Midbrain (tissue), 1 donor: ENCODE measurements at regions not wholly inside any gene's neighbourhood (a gene's known extent, or its start where the extent isn't known, plus 50 kb on each side); places are given as distances from the start of the nearest gene placed in this dataset.
"Not testable (repeated sequence)": the region's sequence is repeated elsewhere in the genome, so short reads cannot be mapped to it uniquely, and the experiment has no call there.

Source experiments
- DNase-seq: peaks from one replicate; lab custom pipeline; 2025; lab: John Stamatoyannopoulos, UW

DNA sequence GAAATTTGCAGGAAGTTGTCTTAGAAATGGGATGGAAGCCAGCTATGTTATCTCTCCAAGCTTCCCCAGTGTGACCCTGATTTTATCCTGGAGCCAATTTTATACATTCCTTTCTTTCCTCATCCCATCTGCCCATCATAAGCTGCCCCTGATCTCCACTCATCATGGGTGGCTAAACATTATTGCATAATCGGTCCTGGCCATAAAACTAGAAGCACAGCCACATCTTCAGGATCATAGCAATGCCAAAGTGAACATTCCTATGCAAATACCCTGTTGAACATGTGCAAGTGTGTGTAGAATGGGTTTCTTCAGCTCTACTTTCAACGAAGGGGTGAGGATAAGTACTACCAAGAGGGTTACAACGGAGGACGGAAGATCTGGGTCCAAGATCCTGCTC lies 50.6 kb upstream of the COG2 start:
- DNase-seq: no peak

GRCh38 chr1:230589951-230590350 lies 52.3 kb upstream of the COG2 start:
- no peak for DNase-seq

DNA sequence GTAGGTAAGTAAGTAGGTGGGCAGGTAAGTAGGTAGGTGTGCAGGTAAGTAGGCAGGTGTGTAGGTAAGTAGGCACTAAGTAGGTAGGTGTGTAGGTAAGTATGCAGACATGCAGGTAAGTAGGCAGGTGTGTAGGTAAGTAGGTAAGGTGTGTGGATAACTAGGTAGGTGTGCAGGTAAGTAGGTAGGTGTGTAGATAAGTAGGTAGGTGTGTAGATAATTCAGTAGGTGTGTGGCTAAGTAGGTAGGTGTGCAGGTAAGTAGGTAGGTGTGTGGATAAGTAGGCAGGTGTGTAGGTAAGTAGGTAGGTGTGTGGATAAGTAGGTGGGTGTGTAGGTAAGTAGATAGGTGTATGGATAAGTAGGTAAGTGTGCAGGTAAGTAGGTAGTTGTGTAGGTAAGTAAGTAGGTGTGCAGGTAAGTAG lies 53.9 kb upstream of the COG2 start:
- no peak for DNase-seq

GRCh38 chr1:230587061-230587460 lies 55.2 kb upstream of the COG2 start:
- DNase-seq: no peak

- DNase-seq: no peak
Observed at GRCh38 chr1:230584660-230585059, 57.6 kb upstream of the COG2 start.

GRCh38 chr1:230581446-230582079 lies 60.7 kb upstream of the COG2 start:
- no peak for DNase-seq

GRCh38 chr1:230578616-230579015 lies 63.7 kb upstream of the COG2 start:
- no peak for DNase-seq

DNA sequence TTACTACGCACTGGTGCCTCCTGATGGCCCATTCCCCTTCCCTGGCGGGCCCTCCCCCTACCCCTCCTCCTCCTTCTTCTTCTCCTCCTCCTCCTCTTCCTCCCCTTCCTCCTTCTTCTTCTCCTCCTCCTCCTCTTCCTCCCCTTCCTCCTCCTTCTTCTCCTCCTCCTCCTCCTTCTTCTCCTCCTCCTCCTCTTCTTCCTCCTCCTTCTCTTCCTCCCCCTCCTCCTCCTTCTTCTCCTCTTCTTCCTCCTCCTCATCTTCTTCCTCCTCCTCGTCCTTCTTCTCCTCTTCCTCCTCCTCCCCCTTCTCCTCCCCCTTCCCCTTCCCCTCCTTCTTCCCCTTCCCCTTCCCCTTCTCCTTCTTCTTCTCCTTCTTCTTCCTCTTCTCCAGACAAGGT lies 64.7 kb upstream of the COG2 start:
- DNase-seq: no peak

DNA sequence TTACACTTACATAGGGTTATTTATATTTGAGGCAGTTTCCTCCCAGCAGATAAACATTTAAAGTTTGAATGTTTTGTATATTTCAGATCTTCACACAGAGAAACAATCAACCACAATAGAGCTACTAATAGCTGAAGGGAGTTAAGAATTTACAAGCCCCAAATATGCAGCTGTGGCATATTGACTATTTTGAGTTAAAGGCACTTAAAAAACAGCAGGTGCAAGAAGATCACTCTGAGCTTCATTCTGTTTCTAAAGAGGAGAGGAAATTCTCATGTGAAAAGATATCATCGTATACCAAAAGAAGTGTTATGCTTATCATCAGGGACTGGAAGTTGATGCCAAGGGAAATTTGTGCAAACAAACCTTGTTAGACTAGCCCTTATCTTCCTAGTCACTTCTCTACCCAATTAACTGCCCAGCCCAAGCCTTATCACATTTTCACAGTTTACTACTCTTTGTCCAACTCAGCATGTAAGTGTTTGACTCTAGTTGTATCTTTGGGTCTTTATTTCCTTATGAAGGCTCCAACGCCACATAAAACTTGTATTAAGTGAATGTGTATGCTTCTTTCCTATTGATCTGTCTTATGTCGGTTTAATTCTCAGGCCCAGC lies 66.3 kb upstream of the COG2 start:
- DNase-seq: no peak

DNA sequence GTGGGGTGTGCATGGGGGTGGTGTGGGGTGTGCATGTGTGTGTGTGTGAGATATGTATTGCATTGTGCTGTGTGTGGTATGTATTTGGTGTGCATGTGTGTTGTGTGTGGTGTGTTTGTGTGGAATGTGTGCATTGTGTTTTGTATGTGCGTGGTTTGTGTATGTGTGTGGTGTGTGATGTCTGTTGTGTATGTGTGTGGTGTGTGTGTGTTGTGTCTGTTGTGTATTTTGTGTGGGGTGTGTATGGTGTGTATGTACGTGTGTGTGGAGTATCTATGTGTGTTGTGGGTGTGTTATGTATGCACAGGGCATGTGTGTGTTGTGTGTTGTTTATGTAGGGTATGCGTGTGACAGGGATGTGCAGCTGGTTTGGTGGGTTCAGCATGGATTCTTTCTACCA lies 67.8 kb upstream of the COG2 start:
- no peak for DNase-seq

GRCh38 chr1:230573658-230574057 lies 68.6 kb upstream of the COG2 start:
- no peak for DNase-seq

DNA sequence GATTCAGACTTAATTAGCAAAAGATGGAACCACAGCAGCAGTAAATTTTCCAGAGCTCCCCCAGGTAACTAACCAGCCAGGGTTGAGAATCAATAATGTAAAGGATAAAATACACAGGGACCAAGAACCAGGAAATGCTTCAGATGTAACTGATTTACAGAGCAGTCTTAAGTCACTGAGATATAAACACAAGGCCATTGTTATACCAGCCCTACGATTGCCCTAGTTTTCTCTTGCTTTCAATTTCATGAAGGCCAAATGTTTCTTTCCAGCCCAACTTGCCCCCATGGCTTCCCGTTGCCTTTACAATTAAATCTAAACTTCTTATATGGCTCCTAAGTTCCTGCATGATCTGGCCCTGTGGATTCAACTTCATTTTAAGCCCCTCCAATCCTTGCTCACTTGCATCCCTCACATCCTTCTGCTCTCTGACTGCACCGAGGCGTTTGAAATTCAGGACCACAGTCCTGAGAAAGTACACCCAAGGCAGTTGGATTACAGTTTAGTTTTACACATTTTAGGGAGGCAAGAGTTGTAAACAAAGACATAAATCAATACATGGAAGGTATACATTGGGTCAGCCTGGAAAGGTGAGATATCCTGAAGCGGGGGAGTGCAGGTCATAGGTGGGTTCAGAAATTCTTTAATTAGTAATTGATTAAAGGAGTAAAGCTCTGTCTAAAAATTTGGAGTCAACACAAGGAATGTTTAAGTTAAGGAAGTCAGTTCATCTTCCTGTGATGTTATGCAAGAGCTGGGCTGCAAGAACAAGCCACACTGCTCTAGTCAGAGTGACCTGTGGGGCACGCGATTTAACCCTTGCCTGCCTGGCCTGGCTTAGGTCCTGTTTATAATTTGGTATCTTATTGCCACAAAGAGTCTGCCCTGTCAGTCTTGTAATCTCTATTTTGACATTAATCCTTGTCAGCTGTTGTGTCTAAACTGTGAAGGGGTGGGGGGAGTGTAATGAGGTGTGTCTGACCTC lies 69.9 kb upstream of the COG2 start:
- peak; percentile 8 for DNase-seq

DNA sequence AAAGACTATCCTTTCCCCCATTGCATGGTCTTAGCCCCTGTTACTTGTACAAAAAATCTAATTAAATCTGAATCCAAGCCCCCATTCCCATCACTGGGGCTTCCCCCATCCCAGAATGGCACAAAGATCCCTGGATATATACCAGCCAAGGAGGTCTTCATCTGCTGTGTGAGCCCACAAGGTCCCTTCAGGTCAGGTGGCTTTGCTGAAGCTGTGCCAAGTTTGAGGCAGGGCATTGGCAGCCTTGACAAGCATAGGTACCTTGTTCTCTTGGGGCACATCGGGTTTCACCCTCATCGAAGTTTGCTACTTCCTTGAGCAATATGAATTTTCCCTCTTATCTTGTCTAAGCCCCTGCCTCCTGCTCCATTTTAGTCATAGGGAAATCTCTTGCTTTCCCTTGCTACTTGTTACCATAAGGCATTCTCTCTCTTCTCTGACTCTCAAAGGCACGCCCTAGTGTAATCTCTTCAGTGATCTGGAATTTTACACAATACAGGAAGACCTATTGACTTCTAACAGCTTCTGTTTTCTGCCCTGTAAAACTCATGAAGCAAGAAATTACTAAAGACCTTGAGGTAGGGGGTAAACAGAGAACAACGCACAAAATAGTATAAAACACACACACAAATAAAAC lies 71.4 kb upstream of the COG2 start:
- DNase-seq: no peak

GRCh38 chr1:230569201-230569600 lies 73.1 kb upstream of the COG2 start:
- DNase-seq: no peak

DNA sequence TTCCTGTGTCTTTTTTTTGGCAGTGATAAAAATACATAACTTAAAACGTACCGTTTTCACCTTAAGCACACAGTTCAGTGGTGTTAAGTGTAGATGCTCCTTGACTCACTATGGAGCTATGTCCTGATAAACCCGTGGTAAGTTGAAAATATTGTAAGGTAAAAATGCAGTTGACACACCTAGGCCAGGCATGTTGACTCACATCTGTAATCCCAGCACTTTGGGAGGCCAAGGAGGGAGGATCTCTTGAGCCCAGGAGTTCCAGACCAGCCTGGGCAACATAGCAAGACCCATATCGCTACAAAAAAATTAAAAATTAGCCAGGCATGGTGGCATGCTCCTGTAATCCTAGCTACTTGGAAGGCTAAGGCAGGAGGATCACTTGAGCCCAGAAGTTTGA lies 73.6 kb upstream of the COG2 start:
- DNase-seq: no peak

- no peak for DNase-seq
Observed at GRCh38 chr1:230568008-230568407, 74.3 kb upstream of the COG2 start.

- DNase-seq: no peak
Observed at GRCh38 chr1:230567221-230567575, 75.1 kb upstream of the COG2 start.

DNA sequence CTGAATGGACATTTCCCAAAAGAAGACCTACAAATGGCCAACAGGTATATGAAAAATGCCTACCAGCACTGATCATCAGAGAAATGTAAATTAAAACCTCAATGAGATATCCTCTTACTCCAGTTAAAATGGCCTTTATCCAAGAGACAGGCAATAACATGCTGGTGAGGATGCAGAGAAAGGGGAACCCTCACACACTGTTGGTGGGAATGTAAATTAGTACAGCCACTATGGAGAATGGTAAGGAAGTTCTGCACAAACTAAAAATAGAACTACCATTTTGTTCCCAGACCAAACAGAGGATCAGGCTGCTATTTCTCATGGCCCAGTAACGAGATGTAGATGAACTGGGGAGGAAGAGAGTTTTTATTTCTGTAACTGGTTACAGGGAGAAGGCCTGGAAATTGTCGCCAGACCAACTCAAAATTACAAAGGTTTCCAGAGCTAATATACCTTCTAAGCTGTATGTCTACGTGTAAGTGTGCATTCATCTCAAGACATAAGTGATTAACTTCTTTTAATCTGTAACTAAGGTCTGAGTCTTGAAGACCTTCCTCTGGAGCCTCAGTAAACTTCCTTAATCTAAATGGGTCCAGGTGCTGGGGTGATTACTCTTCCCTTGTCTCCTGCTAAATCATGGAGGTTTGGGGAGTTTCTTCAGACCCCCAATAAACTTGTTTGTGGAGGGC lies 75.6 kb upstream of the COG2 start:
- not testable (repeated sequence) for DNase-seq

DNA sequence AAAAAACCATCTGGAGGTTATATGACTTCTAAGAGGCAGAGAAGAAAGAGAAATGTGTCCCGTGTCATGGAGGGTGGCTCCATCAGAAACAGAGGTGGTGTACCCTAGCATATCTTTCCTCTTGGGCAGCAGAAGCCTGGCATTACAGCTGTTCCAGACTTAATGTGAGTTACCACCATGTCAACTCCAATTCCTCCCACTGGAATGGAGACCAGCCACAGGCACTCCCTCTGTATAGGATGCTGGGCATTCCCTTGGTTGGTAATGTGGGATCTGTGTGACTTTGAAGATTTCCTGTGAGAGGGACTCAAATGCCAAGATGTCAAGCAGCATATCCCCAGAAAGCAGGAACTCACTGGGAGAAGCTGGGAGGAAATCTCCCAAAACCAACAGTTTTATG lies 77.1 kb upstream of the COG2 start:
- DNase-seq: no peak

DNA sequence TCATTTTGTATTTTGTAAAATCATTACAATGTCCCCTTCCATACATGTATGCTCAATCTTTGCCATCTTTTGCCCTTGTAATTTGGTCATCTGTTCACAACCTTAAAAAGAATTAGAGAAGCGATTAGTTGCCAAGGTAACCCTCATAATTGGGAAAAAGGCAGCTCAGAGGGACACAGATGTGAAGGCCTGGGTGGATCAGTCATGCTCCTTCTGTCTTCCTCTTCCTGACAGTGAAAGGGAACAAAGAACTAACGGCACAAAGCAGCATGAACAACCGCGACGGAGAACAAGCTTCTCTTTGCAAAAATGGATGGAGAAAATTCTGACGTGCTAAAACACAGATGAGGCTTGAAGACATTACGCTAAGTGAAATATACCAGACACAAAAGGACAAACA lies 78.7 kb upstream of the COG2 start:
- no peak for DNase-seq

GRCh38 chr1:230561570-230561969 lies 80.7 kb upstream of the COG2 start:
- DNase-seq: no peak

DNA sequence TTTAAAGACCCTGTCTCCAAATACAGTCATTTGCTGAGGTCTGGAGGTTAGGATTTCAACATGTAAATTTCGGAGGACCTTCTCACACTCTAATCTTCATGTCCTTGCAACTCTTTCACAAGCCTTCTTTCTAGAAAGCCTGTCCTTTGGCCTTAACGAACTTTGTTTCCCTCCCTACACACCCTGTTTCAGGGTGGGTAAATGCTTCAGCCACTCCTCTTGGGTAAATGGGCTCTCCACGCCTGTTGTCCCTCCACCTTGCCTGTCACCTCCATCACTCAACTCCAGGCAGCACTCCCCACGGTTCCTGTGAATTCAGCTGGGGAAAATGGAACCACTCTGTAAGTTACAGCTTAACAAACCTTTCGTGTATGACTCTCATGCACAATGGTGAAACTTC lies 84.0 kb upstream of the COG2 start:
- DNase-seq: no peak
